GM18508 (cell line): ENCODE measurements at regions not wholly inside any gene's neighbourhood (a gene's known extent, or its start where the extent isn't known, plus 50 kb on each side); places are given as distances from the start of the nearest gene placed in this dataset.

Source experiments
- ATAC-seq: cut with Tn5 transposase; IDR thresholded peaks from one replicate; pipeline ENCODE4 v1.9.1; 2021; ENCODE audit warnings: moderate number of reproducible peaks; ENCODE audit not compliant: insufficient read depth, unreplicated experiment

DNA sequence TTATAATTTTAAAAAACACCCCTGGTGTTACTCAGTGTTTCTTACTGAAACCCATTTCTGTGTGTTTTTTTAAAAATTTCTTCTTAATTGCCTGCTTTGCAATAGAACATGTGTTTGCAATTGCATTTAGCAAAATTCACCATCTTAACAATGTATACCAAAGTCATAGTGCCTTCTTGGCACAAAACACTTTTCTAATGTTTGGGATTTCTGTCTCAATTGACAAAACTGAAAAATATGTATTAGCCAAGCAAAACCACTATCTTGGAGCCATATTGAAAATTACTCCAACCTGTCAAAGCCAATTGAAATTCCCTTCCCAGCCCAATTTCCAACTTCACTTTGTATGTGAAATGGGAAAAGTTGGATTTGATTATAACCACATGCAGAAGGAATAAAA lies 88.4 kb upstream of the RSPO3 start:
- ATAC-seq, result no peak

GRCh38 chr6:127030836-127031235 lies 87.6 kb upstream of the RSPO3 start:
- no peak for ATAC-seq

DNA sequence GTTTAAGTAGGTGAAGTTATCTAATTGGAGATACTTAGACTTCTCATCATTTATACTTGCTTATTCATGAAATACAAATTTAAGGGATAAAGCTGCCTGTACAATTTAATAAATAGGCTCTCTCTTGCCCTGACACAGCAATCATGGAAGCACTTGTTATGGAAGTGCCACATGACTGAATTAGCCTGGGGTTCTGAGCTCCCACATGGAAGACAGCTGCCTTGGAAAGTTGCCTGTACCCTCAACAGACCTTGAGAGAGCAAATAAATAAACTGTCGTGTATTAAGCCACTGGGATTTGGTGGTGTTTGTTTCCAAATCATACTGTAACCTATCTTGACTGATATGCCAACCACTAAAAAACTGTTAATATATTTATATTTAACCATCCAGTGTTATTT lies 87.0 kb upstream of the RSPO3 start:
- no peak for ATAC-seq

GRCh38 chr6:127032971-127033370 lies 85.5 kb upstream of the RSPO3 start:
- ATAC-seq, result no peak

- no peak for ATAC-seq
Measured at GRCh38 chr6:127051571-127052260, 66.8 kb upstream of the RSPO3 start.

GRCh38 chr6:127053032-127053874 lies 65.2 kb upstream of the RSPO3 start:
- ATAC-seq, result no peak

- ATAC-seq, result no peak
Measured at GRCh38 chr6:127053875-127054235, 64.6 kb upstream of the RSPO3 start.

DNA sequence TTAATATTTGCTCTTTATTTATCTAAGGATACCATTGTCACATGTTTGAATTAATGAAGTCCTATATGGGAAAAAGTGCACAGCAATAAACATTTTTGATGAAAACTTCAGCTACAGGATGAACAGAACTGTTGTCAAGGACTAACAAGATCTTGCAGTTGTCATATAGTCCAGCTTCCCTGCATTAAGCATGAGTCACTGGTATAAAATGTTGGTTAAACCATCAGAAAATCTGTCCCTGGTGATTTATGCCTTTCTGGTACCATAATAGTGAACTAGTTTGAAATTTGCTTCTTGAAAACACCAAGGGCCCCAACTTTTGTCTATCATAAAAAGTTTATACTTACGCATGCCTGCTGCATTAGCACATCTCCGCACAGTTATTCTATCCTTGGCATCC lies 60.4 kb upstream of the RSPO3 start:
- ATAC-seq, result no peak

GRCh38 chr6:127058936-127059335 lies 59.5 kb upstream of the RSPO3 start:
- ATAC-seq, result no peak
